ENCODE measurements at regions not wholly inside any gene's neighbourhood (a gene's known extent, or its start where the extent isn't known, plus 50 kb on each side); places are given as distances from the start of the nearest gene placed in this dataset.

DNA sequence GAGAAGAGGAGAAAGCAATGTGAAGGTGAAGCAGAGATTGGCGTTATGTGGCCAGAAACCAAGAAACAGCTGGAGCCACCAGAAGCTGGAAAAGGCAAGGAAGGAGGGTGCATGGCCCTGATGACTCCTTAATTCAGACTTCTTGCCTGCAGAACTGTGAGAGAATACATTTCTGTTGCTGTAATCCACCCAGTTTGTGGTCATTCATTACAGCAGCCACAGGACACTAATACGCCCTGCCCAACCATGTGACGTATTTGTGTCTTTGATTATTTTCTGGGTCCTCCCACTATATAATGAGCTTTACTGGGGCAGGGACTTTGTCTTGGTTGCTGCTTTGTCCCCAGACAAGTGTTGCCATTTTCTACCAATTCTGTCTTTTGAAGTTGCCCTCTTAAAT lies 64.5 kb upstream of the MITF start:
- no peak for DNase-seq (ENCODE audit: low read depth)
- no peak overlapping the region for H3K4me3 ChIP-seq (ENCODE audit: control insufficient read depth, low read depth, low read length)
- TF ChIP-seq, protein P1, sequence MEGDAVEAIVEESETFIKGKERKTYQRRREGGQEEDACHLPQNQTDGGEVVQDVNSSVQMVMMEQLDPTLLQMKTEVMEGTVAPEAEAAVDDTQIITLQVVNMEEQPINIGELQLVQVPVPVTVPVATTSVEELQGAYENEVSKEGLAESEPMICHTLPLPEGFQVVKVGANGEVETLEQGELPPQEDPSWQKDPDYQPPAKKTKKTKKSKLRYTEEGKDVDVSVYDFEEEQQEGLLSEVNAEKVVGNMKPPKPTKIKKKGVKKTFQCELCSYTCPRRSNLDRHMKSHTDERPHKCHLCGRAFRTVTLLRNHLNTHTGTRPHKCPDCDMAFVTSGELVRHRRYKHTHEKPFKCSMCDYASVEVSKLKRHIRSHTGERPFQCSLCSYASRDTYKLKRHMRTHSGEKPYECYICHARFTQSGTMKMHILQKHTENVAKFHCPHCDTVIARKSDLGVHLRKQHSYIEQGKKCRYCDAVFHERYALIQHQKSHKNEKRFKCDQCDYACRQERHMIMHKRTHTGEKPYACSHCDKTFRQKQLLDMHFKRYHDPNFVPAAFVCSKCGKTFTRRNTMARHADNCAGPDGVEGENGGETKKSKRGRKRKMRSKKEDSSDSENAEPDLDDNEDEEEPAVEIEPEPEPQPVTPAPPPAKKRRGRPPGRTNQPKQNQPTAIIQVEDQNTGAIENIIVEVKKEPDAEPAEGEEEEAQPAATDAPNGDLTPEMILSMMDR (IDR thresholded peaks at IDR 0.05; ENCODE audit: control insufficient read depth, insufficient read depth, low read depth, low read length, missing control alignments): no peak

DNA sequence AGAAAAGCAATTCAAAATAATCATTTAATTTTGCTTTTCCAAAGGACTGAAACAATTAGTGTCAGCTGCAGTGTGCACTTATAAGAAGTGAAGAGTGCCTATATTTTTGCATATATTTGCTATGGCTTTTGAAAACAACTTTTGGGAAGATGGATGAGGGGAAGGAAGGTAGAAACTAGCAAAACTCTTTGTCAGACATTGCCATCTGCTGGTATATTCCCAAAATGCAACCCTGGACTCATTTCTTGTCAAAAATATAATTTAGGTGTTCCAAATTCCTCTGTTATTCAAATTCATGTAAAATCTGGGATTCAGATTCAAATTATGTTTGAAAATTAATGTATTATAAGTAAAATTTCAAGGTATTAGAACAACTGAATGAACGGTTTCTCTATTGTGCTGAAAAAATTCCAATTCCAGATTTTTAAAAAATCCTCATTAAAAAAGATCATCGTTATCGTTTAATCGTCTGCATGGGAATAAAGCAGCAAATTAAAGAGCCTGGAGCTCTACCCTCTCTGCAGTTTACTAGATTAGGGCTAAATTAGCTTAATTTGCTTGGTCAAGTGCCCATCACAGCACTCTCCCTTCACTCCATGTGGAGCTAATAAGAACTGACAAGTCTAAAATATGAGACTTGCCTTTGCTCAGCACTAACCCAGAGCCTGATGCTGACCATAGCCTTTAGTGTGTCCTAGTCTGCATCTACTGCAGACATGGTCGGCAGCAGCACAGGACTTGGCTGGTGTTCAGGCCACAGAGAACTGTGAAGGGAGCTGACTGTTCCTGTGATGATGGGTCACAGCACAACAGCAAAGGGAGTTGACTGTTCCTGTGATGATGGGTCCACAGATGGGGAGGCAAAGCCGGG lies 67.9 kb upstream of the MITF start:
- TF ChIP-seq, protein P1 (IDR thresholded peaks at IDR 0.05; ENCODE audit: control insufficient read depth, insufficient read depth, low read depth, low read length, missing control alignments): peak; percentile 62
- DNase-seq (ENCODE audit: low read depth): no peak
- no peak overlapping the region for H3K4me3 ChIP-seq (ENCODE audit: control insufficient read depth, low read depth, low read length)

DNA sequence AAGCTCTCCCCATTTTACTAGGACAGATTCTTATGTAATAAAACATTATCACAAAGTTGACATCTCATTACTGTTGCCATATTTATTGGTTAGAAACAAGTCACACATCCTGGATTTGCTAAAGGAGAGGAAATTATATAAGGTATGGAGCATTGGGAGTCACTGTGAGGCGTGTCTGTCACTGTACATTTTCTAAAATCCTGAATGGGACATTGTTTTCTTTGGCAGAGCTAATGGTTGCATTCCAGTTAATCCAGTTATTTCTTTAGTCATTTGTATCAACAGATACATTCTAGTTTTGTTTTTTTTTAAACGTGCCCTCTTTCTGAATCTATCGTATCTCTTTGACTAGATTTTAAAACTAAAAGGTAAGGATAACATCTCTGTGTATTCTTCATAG lies 70.2 kb upstream of the MITF start:
- TF ChIP-seq, protein P1 (IDR thresholded peaks at IDR 0.05; ENCODE audit: control insufficient read depth, insufficient read depth, low read depth, low read length, missing control alignments): no peak
- H3K4me3 ChIP-seq (ENCODE audit: control insufficient read depth, low read depth, low read length): no peak overlapping the region
- no peak for DNase-seq (ENCODE audit: low read depth)

DNA sequence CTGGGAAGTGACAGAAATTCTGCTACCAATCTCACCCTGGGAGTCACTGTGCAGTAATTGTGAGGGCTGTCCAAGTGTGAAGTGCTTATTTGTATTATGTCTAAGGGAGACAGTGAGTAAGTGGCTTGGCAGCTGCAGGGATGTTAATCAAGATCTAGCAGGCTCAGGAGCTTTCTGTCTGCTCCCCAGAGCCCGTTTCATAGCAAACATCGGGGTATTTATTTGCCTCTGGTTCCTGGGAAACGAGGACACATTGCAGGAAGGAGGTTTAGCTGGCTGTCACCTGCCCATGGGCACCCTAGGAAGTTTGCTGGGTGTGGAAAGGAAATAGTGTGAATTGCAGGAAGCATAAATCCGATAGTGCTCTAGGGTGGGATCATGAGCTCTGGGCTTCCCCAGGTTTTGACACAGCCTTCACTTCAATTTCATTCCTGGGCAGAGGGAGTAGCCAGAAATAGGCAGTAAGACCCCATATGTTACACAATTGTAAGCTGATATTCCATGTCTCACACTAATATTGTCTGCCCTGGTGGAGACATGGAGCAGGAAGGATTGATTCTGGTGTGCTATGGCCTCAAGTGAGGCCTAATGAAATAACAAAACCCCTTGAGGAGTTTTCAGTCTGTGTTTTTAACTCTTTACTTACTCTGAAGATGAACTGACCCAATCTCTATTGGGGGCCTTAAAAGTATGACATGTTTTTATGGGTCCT lies 74.1 kb upstream of the MITF start:
- no peak for DNase-seq (ENCODE audit: low read depth)
- TF ChIP-seq, protein P1 (IDR thresholded peaks at IDR 0.05; ENCODE audit: control insufficient read depth, insufficient read depth, low read depth, low read length, missing control alignments): no peak
- H3K4me3 ChIP-seq (ENCODE audit: control insufficient read depth, low read depth, low read length): no peak overlapping the region

DNA sequence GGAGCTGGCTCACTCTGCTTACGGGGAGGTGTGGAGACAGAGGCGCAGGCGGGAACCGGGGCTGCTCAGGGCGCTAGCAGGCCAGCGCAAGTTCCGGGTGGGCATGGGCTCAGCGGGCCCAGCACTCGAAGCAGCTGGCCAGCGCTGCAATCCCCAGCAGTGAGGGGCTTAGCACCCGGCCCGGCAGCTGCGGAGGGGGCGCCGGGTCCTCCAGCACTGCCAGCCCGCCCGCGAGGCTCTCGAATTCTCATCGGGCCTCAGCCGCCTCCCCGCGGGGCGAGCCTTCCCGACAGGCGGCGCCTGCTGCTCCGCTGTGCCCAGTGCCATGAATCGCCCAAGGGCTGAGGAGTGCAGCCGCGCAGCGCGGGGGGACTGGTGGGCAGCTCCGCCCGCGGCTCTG lies 78.6 kb upstream of the MITF start:
- no peak for DNase-seq (ENCODE audit: low read depth)
- TF ChIP-seq, protein P1 (IDR thresholded peaks at IDR 0.05; ENCODE audit: control insufficient read depth, insufficient read depth, low read depth, low read length, missing control alignments): no peak
- H3K4me3 ChIP-seq (ENCODE audit: control insufficient read depth, low read depth, low read length): no peak overlapping the region

DNA sequence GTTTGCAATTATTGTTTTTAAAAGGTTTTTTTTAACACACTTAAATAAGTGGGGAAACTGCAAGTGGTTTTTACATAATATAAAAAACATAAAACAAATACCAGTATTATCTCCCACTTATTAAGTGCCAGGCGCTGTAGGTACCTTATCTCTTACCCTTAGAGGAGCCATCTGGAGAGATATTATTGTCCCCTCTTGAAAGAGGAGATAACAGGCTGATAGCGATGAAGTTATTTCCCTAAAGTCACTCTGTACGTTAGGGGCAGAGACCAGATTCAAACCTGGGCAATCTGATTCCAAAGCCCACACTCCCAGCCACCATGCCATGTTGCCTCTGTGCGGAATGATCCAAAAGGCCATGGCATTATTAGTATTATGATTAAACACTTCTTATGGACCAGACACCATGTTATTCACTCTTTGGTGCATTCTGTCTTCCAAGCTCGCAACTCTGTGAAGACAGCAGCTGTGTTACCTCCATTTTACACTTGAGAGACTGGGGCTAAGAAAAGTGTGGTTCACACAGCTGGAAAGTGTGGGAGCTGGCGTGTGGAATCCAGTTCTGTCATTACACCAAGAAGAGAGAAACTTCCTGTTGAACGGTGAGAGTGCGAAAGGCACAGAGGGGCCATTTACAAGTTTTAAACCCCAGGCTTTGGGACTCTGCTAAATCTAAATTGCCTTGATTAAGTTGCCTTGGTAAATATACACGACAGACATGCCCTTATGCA lies 79.9 kb upstream of the MITF start:
- TF ChIP-seq, protein P1 (IDR thresholded peaks at IDR 0.05; ENCODE audit: control insufficient read depth, insufficient read depth, low read depth, low read length, missing control alignments): no peak
- no peak overlapping the region for H3K4me3 ChIP-seq (ENCODE audit: control insufficient read depth, low read depth, low read length)
- DNase-seq (ENCODE audit: low read depth): no peak

All from AG09309 (cell line).